Adrenal gland (tissue), 5 donors: ENCODE measurements at regions not wholly inside any gene's neighbourhood (a gene's known extent, or its start where the extent isn't known, plus 50 kb on each side); places are given as distances from the start of the nearest gene placed in this dataset.

Experiments used
- POLR2A ChIP-seq, 2 donors: fragments of 450-650 bp; IDR thresholded peaks; one replicate each; pipeline ENCODE4 v1.6.1; 2017; ENCODE audit warnings: antibody characterized with exemption in 2 of 2, mild to moderate bottlenecking in 2 of 2, moderate library complexity in 1 of 2
- TF ChIP-seq, protein P1 (sequence below), 6 experiments: fragments of 450-650 bp in 4 of 6; fragments of 200-600 bp in 2 of 6; sonication (generic) in 1 of 6; IDR thresholded peaks; 1 replicate in 5 of 6; 2 replicates in 1 of 6; pipeline versions ENCODE4 v1.5.1 to v1.8.0; 2016 to 2021; ENCODE audit warnings: antibody characterized with exemption in 6 of 6, mild to moderate bottlenecking in 2 of 6, moderate library complexity in 1 of 6
- donor health status: DM: no; HTN: no; CAD: no.

- TF ChIP-seq, protein P1, sequence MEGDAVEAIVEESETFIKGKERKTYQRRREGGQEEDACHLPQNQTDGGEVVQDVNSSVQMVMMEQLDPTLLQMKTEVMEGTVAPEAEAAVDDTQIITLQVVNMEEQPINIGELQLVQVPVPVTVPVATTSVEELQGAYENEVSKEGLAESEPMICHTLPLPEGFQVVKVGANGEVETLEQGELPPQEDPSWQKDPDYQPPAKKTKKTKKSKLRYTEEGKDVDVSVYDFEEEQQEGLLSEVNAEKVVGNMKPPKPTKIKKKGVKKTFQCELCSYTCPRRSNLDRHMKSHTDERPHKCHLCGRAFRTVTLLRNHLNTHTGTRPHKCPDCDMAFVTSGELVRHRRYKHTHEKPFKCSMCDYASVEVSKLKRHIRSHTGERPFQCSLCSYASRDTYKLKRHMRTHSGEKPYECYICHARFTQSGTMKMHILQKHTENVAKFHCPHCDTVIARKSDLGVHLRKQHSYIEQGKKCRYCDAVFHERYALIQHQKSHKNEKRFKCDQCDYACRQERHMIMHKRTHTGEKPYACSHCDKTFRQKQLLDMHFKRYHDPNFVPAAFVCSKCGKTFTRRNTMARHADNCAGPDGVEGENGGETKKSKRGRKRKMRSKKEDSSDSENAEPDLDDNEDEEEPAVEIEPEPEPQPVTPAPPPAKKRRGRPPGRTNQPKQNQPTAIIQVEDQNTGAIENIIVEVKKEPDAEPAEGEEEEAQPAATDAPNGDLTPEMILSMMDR (IDR thresholded peaks at IDR 0.05) = no peak
- no peak for TF ChIP-seq POLR2A (IDR thresholded peaks at IDR 0.05)
Observed at GRCh38 chr13:60690604-60691003, 293.6 kb downstream of the TDRD3 start.
